HG03558 (cell line): ENCODE measurements at regions not wholly inside any gene's neighbourhood (a gene's known extent, or its start where the extent isn't known, plus 50 kb on each side); places are given as distances from the start of the nearest gene placed in this dataset.
"Not testable (repeated sequence)": the region's sequence is repeated elsewhere in the genome, so short reads cannot be mapped to it uniquely, and the experiment has no call there.

ENCODE experiments used
- ATAC-seq: cut with Tn5 transposase; IDR thresholded peaks from one replicate; pipeline ENCODE4 v1.9.1; 2021; ENCODE audit warnings: moderate number of reproducible peaks; ENCODE audit not compliant: unreplicated experiment; ENCODE audit errors: extremely low read depth

GRCh38 chr4:14323191-14323590 lies 679.1 kb upstream of the CPEB2 start:
- no peak for ATAC-seq

- ATAC-seq, result no peak
These were observed 673.1 kb upstream of the CPEB2 start for GRCh38 chr4:14329228-14329627.

GRCh38 chr4:14333616-14334015 lies 668.7 kb upstream of the CPEB2 start:
- ATAC-seq, result no peak

- no peak for ATAC-seq
These were observed 668.1 kb upstream of the CPEB2 start for GRCh38 chr4:14334166-14334565.

- ATAC-seq, result no peak
These were observed 666.4 kb upstream of the CPEB2 start for GRCh38 chr4:14335872-14336271.

- ATAC-seq, result no peak
These were observed 665.6 kb upstream of the CPEB2 start for GRCh38 chr4:14336656-14337055.

- no peak for ATAC-seq
These were observed 664.2 kb upstream of the CPEB2 start for GRCh38 chr4:14337892-14338584.

GRCh38 chr4:14338585-14339265 lies 663.6 kb upstream of the CPEB2 start:
- no peak for ATAC-seq

- ATAC-seq, result no peak
These were observed 662.6 kb upstream of the CPEB2 start for GRCh38 chr4:14339715-14340114.

- no peak for ATAC-seq
These were observed 662.0 kb upstream of the CPEB2 start for GRCh38 chr4:14340321-14340720.

GRCh38 chr4:14343961-14344360 lies 658.3 kb upstream of the CPEB2 start:
- ATAC-seq, result no peak

- no peak for ATAC-seq
These were observed 656.9 kb upstream of the CPEB2 start for GRCh38 chr4:14345356-14345775.

GRCh38 chr4:14347526-14347925 lies 654.8 kb upstream of the CPEB2 start:
- no peak for ATAC-seq

- ATAC-seq, result no peak
These were observed 653.8 kb upstream of the CPEB2 start for GRCh38 chr4:14348506-14348905.

GRCh38 chr4:14358544-14359160 lies 643.6 kb upstream of the CPEB2 start:
- not testable (repeated sequence) for ATAC-seq

GRCh38 chr4:14359991-14360390 lies 642.3 kb upstream of the CPEB2 start:
- no peak for ATAC-seq

- no peak for ATAC-seq
These were observed 641.2 kb upstream of the CPEB2 start for GRCh38 chr4:14361084-14361483.

GRCh38 chr4:14362385-14362784 lies 639.9 kb upstream of the CPEB2 start:
- ATAC-seq, result no peak

GRCh38 chr4:14364953-14365536 lies 637.2 kb upstream of the CPEB2 start:
- ATAC-seq, result no peak

GRCh38 chr4:14368391-14368790 lies 633.9 kb upstream of the CPEB2 start:
- ATAC-seq, result no peak

GRCh38 chr4:14371131-14371530 lies 631.1 kb upstream of the CPEB2 start:
- ATAC-seq, result no peak
